GM18861 (cell line): ENCODE measurements at regions not wholly inside any gene's neighbourhood (a gene's known extent, or its start where the extent isn't known, plus 50 kb on each side); places are given as distances from the start of the nearest gene placed in this dataset.

ENCODE experiments used
- ATAC-seq: cut with Tn5 transposase; IDR thresholded peaks from one replicate; pipeline ENCODE4 v1.9.1; 2021; ENCODE audit not compliant: unreplicated experiment

DNA sequence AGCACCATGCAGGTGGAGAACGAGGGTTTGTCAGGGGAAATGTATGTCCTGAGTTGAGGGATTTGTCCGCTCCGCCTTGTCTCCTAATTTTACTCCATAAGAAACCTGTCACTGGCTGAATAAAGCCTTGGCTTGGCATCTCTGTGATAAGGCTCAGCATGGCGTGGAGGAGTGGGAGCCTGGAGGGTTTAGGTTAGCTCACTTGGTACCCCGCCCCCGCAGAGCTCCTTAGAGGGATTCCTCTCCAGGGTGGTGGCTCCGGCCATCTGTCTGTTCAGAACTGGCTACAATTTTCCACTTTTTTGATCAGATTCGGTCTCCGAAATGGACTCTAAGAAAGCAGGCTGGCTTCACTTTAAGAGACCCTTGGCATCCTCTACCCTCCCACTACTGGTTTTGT is 192.2 kb upstream of the SYNDIG1 start:
- no peak for ATAC-seq

GRCh38 chr20:24275946-24276705 is 193.3 kb upstream of the SYNDIG1 start:
- ATAC-seq = no peak

DNA sequence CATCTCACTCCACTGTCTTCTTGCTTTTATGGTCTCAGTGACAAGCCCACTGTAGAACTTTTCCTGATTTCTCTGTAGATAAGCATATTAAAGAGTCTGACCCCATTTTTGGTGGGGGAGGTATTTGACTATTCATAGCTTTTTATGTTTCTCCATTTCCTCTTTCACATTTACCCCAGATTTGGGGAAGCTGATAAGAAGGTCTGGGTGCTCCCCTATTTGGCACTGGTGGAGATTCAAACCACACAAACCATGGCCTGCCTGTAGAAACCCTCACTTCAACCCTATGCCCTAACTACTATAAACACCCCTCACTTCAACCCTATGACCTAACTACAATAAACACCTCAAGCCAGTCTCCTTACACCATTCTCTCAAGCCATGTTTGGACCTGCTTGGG is 196.2 kb upstream of the SYNDIG1 start:
- ATAC-seq = no peak

- no peak for ATAC-seq
These were observed 208.1 kb upstream of the SYNDIG1 start for GRCh38 chr20:24261351-24261750.

DNA sequence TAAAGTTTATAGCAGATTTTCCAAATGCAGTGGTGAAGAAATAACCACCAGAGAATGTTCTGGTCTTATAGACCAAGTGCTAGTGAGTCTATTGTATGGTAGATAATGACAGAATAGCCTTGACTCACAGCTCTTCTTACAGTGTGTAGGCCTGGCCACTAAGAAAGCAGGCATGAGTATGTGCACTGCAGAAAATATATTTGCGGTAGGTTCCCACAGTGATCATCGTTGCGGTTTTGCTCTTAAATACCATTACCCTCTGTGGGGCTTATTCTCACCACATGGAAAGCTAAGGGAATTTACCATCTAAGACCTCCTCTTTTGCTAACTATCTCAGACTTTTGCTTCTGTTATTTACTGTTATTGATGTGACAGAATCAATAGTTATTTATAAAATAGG is 212.3 kb upstream of the SYNDIG1 start:
- no peak for ATAC-seq

GRCh38 chr20:24256307-24256706 is 213.1 kb upstream of the SYNDIG1 start:
- ATAC-seq = no peak

GRCh38 chr20:24254480-24254879 is 214.9 kb upstream of the SYNDIG1 start:
- ATAC-seq = no peak

- no peak for ATAC-seq
These were observed 216.1 kb upstream of the SYNDIG1 start for GRCh38 chr20:24253321-24253720.

- no peak for ATAC-seq
These were observed 224.3 kb upstream of the SYNDIG1 start for GRCh38 chr20:24245094-24245493.

DNA sequence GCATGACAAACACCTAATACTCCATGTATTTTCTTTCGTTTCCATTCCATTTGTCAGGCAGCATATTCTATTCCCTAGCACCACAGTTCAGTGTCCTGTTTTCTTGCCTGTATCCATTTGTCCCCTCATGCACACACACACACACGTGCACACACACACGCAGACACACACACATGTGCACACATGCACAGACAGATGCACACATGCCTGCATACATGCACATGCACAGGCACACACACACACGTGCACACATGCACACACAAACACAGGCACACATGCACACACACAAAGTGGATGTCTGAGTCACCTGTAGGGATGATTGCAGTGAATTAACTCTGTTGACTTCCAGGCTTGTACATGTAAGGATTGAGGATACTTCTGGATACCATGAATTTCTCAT is 226.7 kb upstream of the SYNDIG1 start:
- no peak for ATAC-seq

DNA sequence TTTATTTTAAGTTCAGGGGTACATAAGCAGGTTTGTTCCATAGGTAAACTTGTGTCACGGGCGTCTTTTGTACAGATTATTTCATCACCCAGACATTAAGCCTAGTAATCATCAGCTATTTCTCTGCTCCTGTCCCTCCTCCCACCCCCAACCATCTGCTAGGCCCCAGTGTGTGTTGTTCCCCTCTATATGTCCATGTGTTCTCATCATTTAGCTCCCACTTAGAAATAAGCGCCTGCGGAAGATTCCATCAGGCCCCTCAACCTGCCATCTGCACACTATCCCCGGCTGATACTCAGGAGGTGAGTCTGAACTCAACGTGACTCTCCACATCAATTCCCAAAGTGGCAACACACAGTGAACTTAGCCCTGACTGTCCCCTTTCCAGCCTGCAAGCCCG is 228.0 kb upstream of the SYNDIG1 start:
- no peak for ATAC-seq

- ATAC-seq = no peak
These were observed 232.5 kb upstream of the SYNDIG1 start for GRCh38 chr20:24236963-24237362.

DNA sequence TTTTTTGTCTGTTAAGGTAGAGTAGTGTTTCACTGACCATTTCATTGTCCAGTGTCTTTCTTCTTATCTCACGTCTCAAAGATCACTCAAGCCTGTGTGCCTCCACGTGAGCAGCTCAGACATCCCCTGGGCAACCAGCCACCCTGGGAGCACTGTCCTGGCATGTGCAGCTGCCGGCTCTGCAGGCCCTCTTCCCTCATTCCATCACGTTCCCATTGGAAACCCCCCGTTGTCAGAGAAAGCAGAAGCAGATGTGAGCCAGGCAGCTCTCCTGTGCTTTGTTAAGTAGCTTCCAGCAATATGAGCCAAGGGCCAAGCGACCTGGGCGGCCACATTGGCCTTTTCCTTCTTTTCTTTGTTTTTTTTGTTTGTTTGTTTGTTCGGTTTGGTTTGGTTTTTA is 233.2 kb upstream of the SYNDIG1 start:
- ATAC-seq = no peak

DNA sequence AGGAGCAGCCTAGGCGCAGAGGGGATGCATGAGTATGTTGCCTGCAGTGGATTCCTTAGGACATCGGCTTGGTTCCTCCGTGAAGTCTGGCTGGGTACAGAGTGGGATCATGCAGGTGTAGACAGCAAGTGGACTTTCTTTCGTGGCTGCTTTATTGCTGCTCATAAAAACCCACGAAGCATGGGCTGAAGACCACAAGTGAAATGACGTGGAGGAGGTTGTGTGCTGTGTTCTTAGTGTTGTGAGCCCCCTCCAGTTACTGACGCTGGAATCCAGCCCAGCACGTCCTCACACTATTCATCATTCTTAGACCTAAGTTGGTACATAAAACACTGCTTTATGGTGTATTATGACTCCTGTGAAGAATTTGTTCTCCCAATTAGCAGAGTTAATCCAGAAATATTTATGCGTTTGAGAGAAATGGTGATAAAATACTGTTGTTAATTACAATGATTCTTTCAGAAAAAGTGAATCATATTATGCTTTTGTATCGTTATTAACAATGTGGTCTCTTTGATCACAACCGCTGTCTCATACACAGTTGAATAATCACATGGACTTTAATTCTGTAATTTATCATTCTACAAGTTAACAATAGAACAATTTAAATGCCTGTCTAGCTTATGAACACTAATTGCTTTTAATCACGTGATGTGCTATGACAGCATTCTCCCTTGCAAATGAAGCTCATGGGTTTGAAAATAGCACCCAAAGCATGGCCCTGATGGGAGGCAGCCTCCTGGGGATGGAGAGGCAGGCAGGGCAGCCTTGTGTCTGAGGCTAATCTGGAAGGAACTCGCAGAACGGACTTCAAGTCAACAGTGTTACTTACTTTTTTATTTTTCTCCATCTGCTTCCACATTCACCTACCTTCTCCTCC is 233.9 kb upstream of the SYNDIG1 start:
- no peak for ATAC-seq

GRCh38 chr20:24227600-24227999 is 239.0 kb upstream of the GGTLC1 start:
- no peak for ATAC-seq

DNA sequence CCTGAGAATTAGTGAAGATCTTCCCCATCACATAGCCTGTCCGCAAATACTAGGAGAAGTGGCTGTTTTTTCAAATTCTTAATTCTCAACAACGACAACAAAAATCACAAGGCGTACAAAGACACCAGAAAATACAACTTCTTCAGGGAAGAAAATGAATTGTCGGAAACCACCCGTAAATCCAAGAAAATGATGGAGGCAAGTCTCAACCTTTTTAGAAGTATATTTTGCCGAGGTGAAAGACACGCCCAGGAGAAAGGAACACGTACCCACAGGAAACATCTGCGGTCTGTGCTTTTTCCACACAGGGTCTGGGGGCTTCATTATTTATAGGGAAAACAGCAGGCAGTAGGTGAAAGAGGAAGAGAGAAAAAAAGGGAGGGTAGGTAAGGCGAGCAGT is 223.9 kb upstream of the GGTLC1 start:
- no peak for ATAC-seq

DNA sequence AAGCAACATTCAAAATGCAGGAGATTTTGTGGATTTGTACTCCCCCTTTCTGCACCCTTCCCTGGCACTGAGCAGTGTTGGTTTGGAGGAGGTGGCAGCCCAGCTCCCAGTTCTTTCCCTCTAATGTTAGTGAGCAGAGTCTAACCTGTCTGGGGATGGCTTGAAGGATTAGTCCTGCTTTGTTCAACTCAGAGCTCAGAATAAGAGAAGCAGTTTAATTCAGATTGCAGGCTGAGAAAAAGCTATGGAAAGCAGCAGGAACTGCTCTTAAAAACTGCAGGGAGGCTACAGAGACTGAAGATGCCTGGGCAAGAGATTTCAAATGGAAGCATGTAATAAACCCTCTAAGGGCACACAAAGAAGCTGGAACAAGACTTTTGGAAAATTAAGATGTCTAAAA is 223.4 kb upstream of the GGTLC1 start:
- no peak for ATAC-seq

DNA sequence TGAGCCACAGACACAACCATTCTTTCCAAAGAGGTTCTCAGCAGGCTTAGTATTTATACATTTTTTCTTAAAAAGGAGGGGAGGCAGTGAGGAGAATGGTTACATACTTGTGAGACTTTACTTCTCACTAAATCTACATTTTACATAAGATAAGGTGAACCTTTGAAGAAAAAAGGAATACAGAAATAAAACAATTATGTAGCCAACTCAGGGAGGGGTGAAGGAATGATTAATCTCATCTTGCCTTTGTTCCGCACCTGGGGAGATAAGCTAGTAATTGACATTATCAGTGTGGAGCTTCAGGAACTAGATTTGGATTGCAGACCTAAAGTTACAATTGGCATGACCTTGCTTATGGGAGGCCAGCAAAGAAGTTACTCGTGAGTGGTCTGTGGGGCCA is 221.8 kb upstream of the GGTLC1 start:
- ATAC-seq = no peak

DNA sequence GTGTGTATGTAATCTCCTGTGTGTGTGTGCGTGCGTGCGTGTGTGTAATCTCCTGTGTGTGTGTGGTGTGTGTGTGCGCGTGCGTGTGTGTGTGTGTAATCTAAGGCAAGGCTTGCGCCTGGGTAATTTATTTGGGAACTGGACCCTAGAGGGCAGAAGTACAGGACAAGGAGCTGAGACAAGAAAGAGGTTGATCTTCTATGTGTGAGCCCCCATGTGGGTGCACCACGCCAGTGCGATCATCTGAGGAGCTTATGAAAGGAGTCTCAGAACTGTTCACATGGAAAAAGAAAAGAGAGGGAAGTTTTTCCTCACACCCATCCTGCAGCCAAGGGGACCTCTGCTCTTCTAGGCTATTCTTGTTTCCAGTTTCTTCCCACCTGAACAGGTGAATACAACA is 220.1 kb upstream of the GGTLC1 start:
- no peak for ATAC-seq

- no peak for ATAC-seq
These were observed 219.3 kb upstream of the GGTLC1 start for GRCh38 chr20:24207803-24208300.

- no peak for ATAC-seq
These were observed 218.4 kb upstream of the GGTLC1 start for GRCh38 chr20:24206995-24207394.

GRCh38 chr20:24203526-24204183 is 215.1 kb upstream of the GGTLC1 start:
- no peak for ATAC-seq
